Upper lobe of left lung (tissue), 6 donors: ENCODE measurements at regions not wholly inside any gene's neighbourhood (a gene's known extent, or its start where the extent isn't known, plus 50 kb on each side); places are given as distances from the start of the nearest gene placed in this dataset.
A peak's percentile ranks its signal among the peaks of the same experiment; 100 is the strongest.

Experiments
- ATAC-seq, 2 donors: fragments of 200-7000 bp; cut with Tn5 transposase; one replicate each; pipeline ENCODE4 v1.9.1; 2022; ENCODE audit warnings: mild to moderate bottlenecking in 2 of 2, moderate library complexity in 2 of 2; ENCODE audit not compliant: low FRiP score in 2 of 2
- DNase-seq, 2 donors: peaks; one replicate each; pipeline ENCODE4 v3.0.0-alpha.2; 2019 to 2020
- H3K27ac ChIP-seq, 4 donors: fragments of 200-600 bp; sonication (generic); one replicate each; pipeline ENCODE4 v1.5.1; 2016 to 2019
- H3K27me3 ChIP-seq, 4 donors: fragments of 200-600 bp; sonication (generic); one replicate each; pipeline ENCODE4 v1.5.1; 2017 to 2019
- H3K36me3 ChIP-seq, 4 donors: fragments of 200-600 bp; sonication (generic); one replicate each; pipeline ENCODE4 v1.5.1; 2016 to 2019
- H3K4me1 ChIP-seq, 4 donors: fragments of 200-600 bp; sonication (generic); one replicate each; pipeline ENCODE4 v1.5.1; 2018 to 2019
- H3K4me3 ChIP-seq, 4 donors: fragments of 200-600 bp; sonication (generic); one replicate each; pipeline ENCODE4 v1.5.1; 2017 to 2019; ENCODE audit warnings: mild to moderate bottlenecking in 2 of 4, moderate library complexity in 1 of 4
- H3K9me3 ChIP-seq, 4 donors: fragments of 200-600 bp; sonication (generic); one replicate each; pipeline ENCODE4 v1.5.1; 2018 to 2019
- CTCF ChIP-seq, 6 experiments: fragments of 450-650 bp in 4 of 6; fragments of 200-600 bp in 2 of 6; sonication (generic) in 2 of 6; IDR thresholded peaks; one replicate each; pipeline ENCODE4 v1.5.1; 2016 to 2019; ENCODE audit warnings: antibody characterized with exemption in 6 of 6
- EP300 ChIP-seq, 4 donors: sonication (generic); formaldehyde crosslinking; IDR thresholded peaks; one replicate each; pipeline ENCODE4 v1.5.1; 2017; ENCODE audit warnings: antibody characterized with exemption in 4 of 4, control low read depth in 2 of 4
- POLR2A ChIP-seq, 4 donors: fragments of 450-650 bp; IDR thresholded peaks; one replicate each; pipeline ENCODE4 v1.5.1; 2016 to 2017; ENCODE audit warnings: antibody characterized with exemption in 4 of 4, mild to moderate bottlenecking in 2 of 4
- POLR2AphosphoS5 ChIP-seq, 2 donors: sonication (generic); formaldehyde crosslinking; IDR thresholded peaks; one replicate each; pipeline ENCODE4 v1.5.1; 2017; ENCODE audit warnings: antibody characterized with exemption in 2 of 2
- whole genome bisulfite sequencing, 2 donors: methylation state at CpG; one replicate each; pipeline ENCODE4 v1.1.5; 2017 to 2018; 5-methylcytosine and 5-hydroxymethylcytosine counted together
- donor health status: DM: no; HTN: no; CAD: no; lungs with moderate emphysema.
- donor health status: DM: no; HTN: yes; CAD: no; lungs with severe emphysema.

DNA sequence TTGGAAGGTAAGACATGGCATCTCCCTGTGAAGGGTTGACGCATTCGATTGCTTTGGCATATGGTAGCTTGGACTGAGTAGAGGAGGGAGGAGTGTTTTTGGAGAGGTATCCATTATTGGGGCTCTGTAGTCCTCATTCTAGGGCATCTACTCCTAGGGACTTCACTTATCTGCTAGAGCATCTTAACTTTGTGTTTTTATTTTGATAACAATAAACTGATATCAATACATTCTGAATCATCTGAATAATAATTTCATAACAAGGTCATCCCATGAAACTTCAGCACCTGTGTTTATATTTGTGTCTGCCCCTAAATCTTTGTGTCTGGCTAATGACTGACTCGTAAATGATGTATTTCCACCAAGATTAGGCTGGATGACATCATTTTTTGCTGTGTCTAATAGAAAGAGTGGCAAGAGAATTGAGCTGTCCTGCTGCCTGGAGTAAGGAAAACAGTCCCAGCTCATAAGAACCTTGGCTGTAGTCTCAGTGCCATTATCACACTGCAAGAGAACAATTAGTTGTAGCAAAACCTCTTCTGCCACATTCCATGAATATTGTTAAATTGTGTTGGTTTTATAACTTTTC lies 288.5 kb downstream of the PRL start:
- ATAC-seq (no peak), DNase-seq (no peak)
- H3K27me3 ChIP-seq = no peaks in the 10 kb centered on the region
- no peaks in the 10 kb centered on the region for H3K36me3 ChIP-seq
- H3K4me1 ChIP-seq = no peaks in the 10 kb centered on the region
- WGBS, 2 donors = 90% methylated on average over 3 of the region's 3 CpGs
- no peak overlapping the region for H3K4me3 ChIP-seq
- no peaks in the 10 kb centered on the region for H3K9me3 ChIP-seq
- no peak overlapping the region for H3K27ac ChIP-seq
- no peak for TF ChIP-seq POLR2AphosphoS5 (IDR thresholded peaks at IDR 0.05)
- TF ChIP-seq CTCF (IDR thresholded peaks at IDR 0.05) = no peak
- TF ChIP-seq EP300 (IDR thresholded peaks at IDR 0.05) = no peak
- TF ChIP-seq POLR2A (IDR thresholded peaks at IDR 0.05) = no peak

GRCh38 chr6:22010102-22010501 lies 286.7 kb downstream of the PRL start:
- TF ChIP-seq EP300 (IDR thresholded peaks at IDR 0.05) (no peak), CTCF (IDR thresholded peaks at IDR 0.05) (no peak), POLR2AphosphoS5 (IDR thresholded peaks at IDR 0.05) (no peak)
- Histone ChIP-seq H3K27ac (no peak overlapping the region), H3K4me3 (no peak overlapping the region), H3K4me1 (no peaks in the 10 kb centered on the region), H3K36me3 (no peaks in the 10 kb centered on the region), H3K9me3 (no peaks in the 10 kb centered on the region), H3K27me3 (no peaks in the 10 kb centered on the region)
- WGBS, 2 donors = 72 to 77% methylated on average over 3 of the region's 3 CpGs
- ATAC-seq = peak in 1 of 2 donors; percentile 61
- no peak for DNase-seq

GRCh38 chr6:22015216-22015615 lies 281.6 kb downstream of the PRL start:
- Histone ChIP-seq H3K9me3 (no peaks in the 10 kb centered on the region), H3K4me1 (no peaks in the 10 kb centered on the region), H3K36me3 (no peaks in the 10 kb centered on the region), H3K27ac (no peak overlapping the region), H3K27me3 (no peaks in the 10 kb centered on the region), H3K4me3 (no peak overlapping the region)
- no peak for ATAC-seq
- no peak for DNase-seq
- WGBS, 2 donors = 94% methylated on average over 7 of the region's 7 CpGs
- TF ChIP-seq CTCF (IDR thresholded peaks at IDR 0.05) = no peak
- TF ChIP-seq EP300 (IDR thresholded peaks at IDR 0.05) = no peak
- TF ChIP-seq POLR2A (IDR thresholded peaks at IDR 0.05) = no peak
- no peak for TF ChIP-seq POLR2AphosphoS5 (IDR thresholded peaks at IDR 0.05)

DNA sequence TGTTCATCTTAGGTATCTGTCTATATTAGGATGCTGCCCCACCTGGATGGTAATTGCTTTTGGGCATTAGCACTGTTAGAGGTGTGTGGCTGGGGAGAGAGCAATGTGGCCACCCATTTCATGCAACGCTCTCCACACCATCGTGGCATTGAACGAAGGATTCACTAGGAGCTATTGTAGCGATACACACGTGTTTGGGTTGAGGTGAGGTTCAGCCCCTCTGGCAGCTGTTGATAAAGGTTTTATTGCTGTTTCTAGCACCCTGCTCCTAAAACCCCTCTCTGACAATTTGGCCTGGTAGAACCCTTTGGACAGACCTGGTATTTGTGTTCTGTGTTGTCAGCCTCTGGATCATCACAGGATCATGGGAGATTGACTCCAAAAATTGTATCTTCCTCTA lies 280.9 kb downstream of the PRL start:
- Histone ChIP-seq H3K4me3 (no peak overlapping the region), H3K4me1 (no peaks in the 10 kb centered on the region), H3K36me3 (no peaks in the 10 kb centered on the region), H3K9me3 (no peaks in the 10 kb centered on the region), H3K27me3 (no peaks in the 10 kb centered on the region), H3K27ac (no peak overlapping the region)
- 97 to 100% methylated on average over 2 to 5 of the region's 5 CpGs for WGBS, 2 donors
- no peak for DNase-seq
- no peak for ATAC-seq
- TF ChIP-seq CTCF (IDR thresholded peaks at IDR 0.05) = no peak
- no peak for TF ChIP-seq POLR2A (IDR thresholded peaks at IDR 0.05)
- TF ChIP-seq POLR2AphosphoS5 (IDR thresholded peaks at IDR 0.05) = no peak
- TF ChIP-seq EP300 (IDR thresholded peaks at IDR 0.05) = no peak

DNA sequence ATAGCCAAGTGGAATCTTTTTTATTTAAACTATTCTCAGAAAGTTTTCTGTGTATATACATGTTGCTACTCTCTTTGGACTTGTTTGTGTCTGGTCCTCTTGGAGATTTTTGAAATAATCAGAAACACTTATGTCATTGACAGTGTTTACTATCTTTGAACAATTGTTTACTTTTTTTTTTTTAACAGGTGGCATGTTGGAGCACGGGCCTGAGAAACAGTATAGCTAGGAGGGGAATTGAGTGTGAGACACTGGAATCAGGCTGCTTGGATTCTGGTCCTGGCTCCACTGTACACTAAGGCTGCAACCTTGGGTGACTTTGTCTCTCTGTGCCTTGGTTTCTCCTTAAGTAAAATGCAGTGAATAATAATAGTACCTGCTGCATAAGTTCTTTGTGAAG lies 279.6 kb downstream of the PRL start:
- H3K9me3 ChIP-seq = peaks cover 0 to 5% (median 3%) of the 10 kb centered on the region in 4 donors
- ATAC-seq (no peak), DNase-seq (no peak)
- 30% methylated on average over 1 of the region's 1 CpG for WGBS, 2 donors
- no peaks in the 10 kb centered on the region for H3K27me3 ChIP-seq
- H3K27ac ChIP-seq = peak overlapping the region in 1 of 4 donors; percentile 27
- no peaks in the 10 kb centered on the region for H3K4me1 ChIP-seq
- H3K36me3 ChIP-seq = no peaks in the 10 kb centered on the region
- H3K4me3 ChIP-seq = no peak overlapping the region
- TF ChIP-seq POLR2AphosphoS5 (IDR thresholded peaks at IDR 0.05) (no peak), CTCF (IDR thresholded peaks at IDR 0.05) (no peak), POLR2A (IDR thresholded peaks at IDR 0.05) (no peak), EP300 (IDR thresholded peaks at IDR 0.05) (no peak)
